PC-9 (cell line): ENCODE measurements at regions not wholly inside any gene's neighbourhood (a gene's known extent, or its start where the extent isn't known, plus 50 kb on each side); places are given as distances from the start of the nearest gene placed in this dataset.

Experiments used
- BruUV-seq: library from RNA; stranded (reverse); fragments of 400-500 nt; replicated peaks from 2 replicates; lab custom pipeline; 2021; lab: Mats Ljungman, UMichigan
- CTCF ChIA-PET: fragments of 300-600 bp; sonication (Branson Sonifier 250); formaldehyde crosslinking; loops from one replicate; lab custom pipeline; 2022; ENCODE audit warnings: antibody characterized with exemption; lab: Charles Lee
- POLR2A ChIA-PET: fragments of 300-600 bp; sonication (Branson Sonifier 250); formaldehyde crosslinking; loops from one replicate; lab custom pipeline; 2022; ENCODE audit warnings: antibody characterized with exemption; ENCODE audit not compliant: unreplicated experiment; lab: Charles Lee
- DNase-seq, 2 experiments: peaks; one replicate each; pipeline versions ENCODE4 v3.0.0 to v3.0.0-alpha.2; 2015 to 2022; ENCODE audit warnings: mixed read lengths in 1 of 2
- H2AFZ ChIP-seq: fragments of 200-600 bp; sonication (generic); 2 replicates; pipeline ENCODE4 v1.8.1; 2017; ENCODE audit warnings: antibody characterized with exemption
- H3F3A ChIP-seq: fragments of 200-600 bp; sonication (generic); 2 replicates; pipeline ENCODE4 v1.8.1; 2017; ENCODE audit warnings: antibody characterized with exemption, mild to moderate bottlenecking, low read depth; ENCODE audit not compliant: insufficient read depth
- H3K27ac ChIP-seq: fragments of 200-600 bp; sonication (generic); 2 replicates; pipeline ENCODE4 v1.6.1; 2016; ENCODE audit warnings: mixed run types
- H3K27me3 ChIP-seq: fragments of 200-600 bp; sonication (generic); 2 replicates; pipeline ENCODE4 v1.6.1; 2016; ENCODE audit warnings: low read depth, mixed run types; ENCODE audit not compliant: insufficient read depth
- H3K36me3 ChIP-seq: fragments of 200-600 bp; sonication (generic); 2 replicates; pipeline ENCODE4 v1.6.1; 2016; ENCODE audit warnings: low read depth, mixed run types
- H3K4me1 ChIP-seq: fragments of 200-600 bp; sonication (generic); replicated peaks from 2 replicates; pipeline ENCODE4 v1.6.1; 2016; ENCODE audit warnings: mixed run types; ENCODE audit not compliant: insufficient read depth
- H3K4me2 ChIP-seq: fragments of 200-600 bp; sonication (generic); 2 replicates; pipeline ENCODE4 v1.6.1; 2017; ENCODE audit warnings: mixed run types
- H3K4me3 ChIP-seq: fragments of 200-600 bp; sonication (generic); 2 replicates; pipeline ENCODE4 v1.6.1; 2016; ENCODE audit warnings: mixed run types
- H3K79me2 ChIP-seq: fragments of 200-600 bp; sonication (generic); 2 replicates; pipeline ENCODE4 v1.6.1; 2017; ENCODE audit warnings: low read depth, mixed run types
- H3K9me2 ChIP-seq: fragments of 200-600 bp; sonication (generic); 2 replicates; pipeline ENCODE4 v1.8.1; 2017; ENCODE audit warnings: mild to moderate bottlenecking; ENCODE audit not compliant: insufficient read depth
- H3K9me3 ChIP-seq: fragments of 200-600 bp; sonication (generic); 2 replicates; pipeline ENCODE4 v1.8.1; 2016; ENCODE audit warnings: low read depth; ENCODE audit not compliant: insufficient read depth
- H4K20me1 ChIP-seq: fragments of 200-600 bp; sonication (generic); 2 replicates; pipeline ENCODE4 v1.8.1; 2017; ENCODE audit not compliant: insufficient read depth
- EZH2 ChIP-seq: fragments of 200-600 bp; sonication (generic); IDR thresholded peaks from 2 replicates; pipeline ENCODE4 v1.8.0; 2017; ENCODE audit warnings: antibody characterized with exemption, low read depth
- intact Hi-C: fragments of 100-400 bp; cut with micrococcal nuclease; formaldehyde crosslinking; loops from one replicate; pipeline ENCODE4 v1.10.0; 2022; ENCODE audit not compliant: unreplicated experiment
- TF ChIP-seq, protein P1 (sequence below): fragments of 200-600 bp; sonication (generic); conservative IDR thresholded peaks from 2 replicates; pipeline ENCODE4 v1.6.1; 2017; ENCODE audit warnings: mixed run types, antibody characterized with exemption, mild to moderate bottlenecking, moderate library complexity

DNA sequence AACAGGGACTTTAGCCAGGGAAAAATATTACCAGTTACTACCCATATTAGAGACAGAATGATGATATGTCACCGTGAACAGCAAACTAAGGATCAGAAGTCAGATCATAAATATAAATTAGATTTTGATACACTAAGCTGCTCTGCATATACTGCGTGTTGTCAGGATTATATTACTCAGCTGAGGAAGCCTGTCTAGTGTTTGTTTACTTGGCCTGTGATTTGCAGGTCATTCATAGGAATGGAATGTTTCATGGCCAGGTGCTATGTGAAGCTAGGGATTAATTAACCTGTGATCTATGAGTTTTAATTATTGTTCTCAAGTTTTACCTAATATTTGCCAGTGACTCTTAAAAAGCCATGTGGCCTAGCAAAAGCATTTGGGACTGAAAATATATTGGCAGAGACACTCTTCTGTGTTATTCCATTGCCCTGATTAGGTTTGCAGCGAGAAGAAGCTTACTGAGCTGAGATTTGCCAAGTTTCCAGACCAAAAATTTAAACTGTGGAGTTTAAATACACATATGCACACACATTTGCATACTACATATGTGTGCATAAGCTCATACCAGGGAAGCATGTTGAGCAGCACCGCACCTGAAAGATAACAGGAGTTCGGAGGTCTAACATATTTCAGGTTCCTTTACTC lies 496.3 kb upstream of the GRIA1 start:
- Histone ChIP-seq H3K4me3 (no peak overlapping the region), H3F3A (no peaks in the 10 kb centered on the region), H3K4me2 (no peak overlapping the region), H3K27ac (no peak overlapping the region), H3K36me3 (no peaks in the 10 kb centered on the region), H3K79me2 (no peaks in the 10 kb centered on the region), H4K20me1 (no peaks in the 10 kb centered on the region), H3K4me1 (no peaks in the 10 kb centered on the region), H2AFZ (no peak overlapping the region), H3K27me3 (no peaks in the 10 kb centered on the region), H3K9me2 (no peaks in the 10 kb centered on the region), H3K9me3 (no peaks in the 10 kb centered on the region)
- CTCF ChIA-PET: no interaction called here
- DNase-seq: no peak
- intact Hi-C loops: no loop called here
- TF ChIP-seq, protein P1, sequence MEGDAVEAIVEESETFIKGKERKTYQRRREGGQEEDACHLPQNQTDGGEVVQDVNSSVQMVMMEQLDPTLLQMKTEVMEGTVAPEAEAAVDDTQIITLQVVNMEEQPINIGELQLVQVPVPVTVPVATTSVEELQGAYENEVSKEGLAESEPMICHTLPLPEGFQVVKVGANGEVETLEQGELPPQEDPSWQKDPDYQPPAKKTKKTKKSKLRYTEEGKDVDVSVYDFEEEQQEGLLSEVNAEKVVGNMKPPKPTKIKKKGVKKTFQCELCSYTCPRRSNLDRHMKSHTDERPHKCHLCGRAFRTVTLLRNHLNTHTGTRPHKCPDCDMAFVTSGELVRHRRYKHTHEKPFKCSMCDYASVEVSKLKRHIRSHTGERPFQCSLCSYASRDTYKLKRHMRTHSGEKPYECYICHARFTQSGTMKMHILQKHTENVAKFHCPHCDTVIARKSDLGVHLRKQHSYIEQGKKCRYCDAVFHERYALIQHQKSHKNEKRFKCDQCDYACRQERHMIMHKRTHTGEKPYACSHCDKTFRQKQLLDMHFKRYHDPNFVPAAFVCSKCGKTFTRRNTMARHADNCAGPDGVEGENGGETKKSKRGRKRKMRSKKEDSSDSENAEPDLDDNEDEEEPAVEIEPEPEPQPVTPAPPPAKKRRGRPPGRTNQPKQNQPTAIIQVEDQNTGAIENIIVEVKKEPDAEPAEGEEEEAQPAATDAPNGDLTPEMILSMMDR: no peak
- TF ChIP-seq EZH2: no peak
- POLR2A ChIA-PET: no interaction called here
- no TSS peak for BruUV-seq

DNA sequence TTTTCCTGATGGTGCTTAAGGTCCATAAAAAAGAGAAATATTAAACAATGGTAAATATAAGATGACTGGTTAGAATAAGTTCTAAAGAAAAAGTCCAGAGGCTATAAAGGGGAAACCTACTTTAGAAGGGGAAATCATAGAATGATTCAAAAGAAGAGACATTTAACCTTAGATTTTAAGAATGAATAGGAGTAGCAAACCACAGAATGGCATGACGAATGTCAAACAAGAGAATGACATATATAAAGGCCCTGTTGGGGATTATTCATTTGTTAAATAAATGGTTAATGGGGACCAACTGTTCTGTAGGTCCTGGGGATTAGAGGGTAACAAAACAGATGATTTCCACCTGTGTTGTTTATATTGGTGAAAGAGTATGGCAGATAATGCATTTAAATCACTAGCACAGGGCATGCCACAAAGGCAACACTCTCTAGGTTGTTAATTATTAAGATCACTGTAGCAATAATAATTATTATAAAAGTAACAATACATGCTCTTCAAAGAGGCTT lies 495.2 kb upstream of the GRIA1 start:
- POLR2A ChIA-PET: no interaction called here
- intact Hi-C loops: no loop called here
- BruUV-seq: no TSS peak

DNA sequence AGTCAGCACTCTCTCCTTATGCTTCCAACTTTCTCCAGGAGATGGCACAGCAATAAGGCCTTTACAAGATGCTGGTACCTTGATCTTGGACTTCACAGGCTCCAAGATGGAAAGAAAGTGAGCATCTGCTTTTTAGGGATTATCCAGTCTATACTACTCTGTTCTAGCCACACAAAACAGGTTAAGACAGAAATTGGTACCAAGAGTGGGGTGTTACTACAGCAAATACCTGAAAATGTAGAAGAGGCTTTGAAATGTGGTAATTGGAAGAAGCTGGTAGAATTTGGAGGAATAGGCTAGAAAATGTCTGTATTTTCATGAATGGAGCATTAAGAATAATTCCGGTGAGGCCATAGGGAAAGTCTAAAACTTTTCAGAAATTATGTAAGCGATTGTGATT lies 484.8 kb upstream of the GRIA1 start:
- intact Hi-C loops: no loop called here
- no peaks in the 10 kb centered on the region for H3K9me3 ChIP-seq
- CTCF ChIA-PET: no interaction called here

More for the DNA sequence above, 495.2 kb upstream of the GRIA1 start:
- Histone ChIP-seq H3K9me2 (no peaks in the 10 kb centered on the region), H3K9me3 (no peaks in the 10 kb centered on the region), H3K4me3 (no peak overlapping the region), H3K79me2 (no peaks in the 10 kb centered on the region), H2AFZ (no peak overlapping the region), H4K20me1 (no peaks in the 10 kb centered on the region), H3K27ac (no peak overlapping the region), H3K36me3 (no peaks in the 10 kb centered on the region), H3K4me1 (no peaks in the 10 kb centered on the region), H3K4me2 (no peak overlapping the region), H3F3A (no peaks in the 10 kb centered on the region), H3K27me3 (no peaks in the 10 kb centered on the region)
- TF ChIP-seq, protein P1: no peak
- no peak for TF ChIP-seq EZH2
- DNase-seq: no peak
- CTCF ChIA-PET: no interaction called here

More for the DNA sequence above, 484.8 kb upstream of the GRIA1 start:
- Histone ChIP-seq H3K4me1 (no peaks in the 10 kb centered on the region), H3F3A (no peaks in the 10 kb centered on the region), H3K36me3 (no peaks in the 10 kb centered on the region), H3K9me2 (no peaks in the 10 kb centered on the region), H3K4me3 (no peak overlapping the region), H2AFZ (no peak overlapping the region), H3K27ac (no peak overlapping the region), H3K4me2 (no peak overlapping the region), H3K79me2 (no peaks in the 10 kb centered on the region), H4K20me1 (no peaks in the 10 kb centered on the region), H3K27me3 (no peaks in the 10 kb centered on the region)
- no TSS peak for BruUV-seq
- no peak for TF ChIP-seq EZH2
- TF ChIP-seq, protein P1: no peak
- POLR2A ChIA-PET: no interaction called here
- no peak for DNase-seq
